ENCODE measurements at regions not wholly inside any gene's neighbourhood (a gene's known extent, or its start where the extent isn't known, plus 50 kb on each side); places are given as distances from the start of the nearest gene placed in this dataset.
"Not testable (repeated sequence)": the region's sequence is repeated elsewhere in the genome, so short reads cannot be mapped to it uniquely, and the experiment has no call there.

DNA sequence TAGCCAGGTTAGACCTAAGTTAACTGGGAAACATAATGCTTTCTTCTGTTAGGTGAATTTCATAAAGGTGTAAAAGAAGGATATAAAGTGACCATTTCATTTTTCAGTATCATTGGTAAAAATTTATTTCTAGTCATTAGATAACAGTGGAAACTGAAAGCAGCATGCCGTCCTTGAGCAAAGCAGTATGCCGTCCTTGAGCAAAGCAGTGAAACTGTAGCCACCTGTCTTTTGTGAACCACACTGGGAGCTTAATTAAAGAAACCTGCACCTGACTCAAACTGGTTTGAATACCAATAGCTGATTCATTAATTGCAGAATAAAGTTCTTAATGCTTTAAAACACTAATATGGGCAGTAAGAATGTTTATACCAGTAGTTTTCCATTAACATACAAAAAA, 281.5 kb upstream of the OR4C13 start:
- H3K4me3 ChIP-seq (ENCODE audit: low read depth, low read length); DNase-seq (ENCODE audit: low read depth); in situ Hi-C loops (cut with HindIII; ENCODE audit: low sequenced_read_pairs): not testable (repeated sequence)

DNA sequence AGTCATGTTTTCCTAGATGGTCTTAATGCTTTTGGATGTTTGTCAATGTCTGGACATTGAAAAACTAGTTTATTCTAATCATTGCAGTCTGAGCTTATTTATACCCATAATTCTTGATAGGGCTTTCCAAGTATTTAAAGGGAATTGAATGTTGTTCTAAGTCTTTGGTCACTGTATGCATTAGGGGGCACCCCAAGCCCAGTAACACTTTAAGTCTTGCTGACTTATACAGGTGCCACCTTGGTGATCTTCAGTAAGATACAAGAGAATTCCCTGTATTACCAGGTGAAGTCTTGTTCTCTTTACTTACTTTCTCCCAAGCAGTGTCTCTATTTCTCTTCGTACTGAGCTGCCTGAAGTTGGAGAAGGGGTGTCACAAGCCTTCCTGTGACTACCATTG, 250.1 kb upstream of the OR4C13 start:
- DNase-seq (ENCODE audit: low read depth); in situ Hi-C loops (cut with HindIII; ENCODE audit: low sequenced_read_pairs); H3K4me3 ChIP-seq (ENCODE audit: low read depth, low read length): not testable (repeated sequence)

DNA sequence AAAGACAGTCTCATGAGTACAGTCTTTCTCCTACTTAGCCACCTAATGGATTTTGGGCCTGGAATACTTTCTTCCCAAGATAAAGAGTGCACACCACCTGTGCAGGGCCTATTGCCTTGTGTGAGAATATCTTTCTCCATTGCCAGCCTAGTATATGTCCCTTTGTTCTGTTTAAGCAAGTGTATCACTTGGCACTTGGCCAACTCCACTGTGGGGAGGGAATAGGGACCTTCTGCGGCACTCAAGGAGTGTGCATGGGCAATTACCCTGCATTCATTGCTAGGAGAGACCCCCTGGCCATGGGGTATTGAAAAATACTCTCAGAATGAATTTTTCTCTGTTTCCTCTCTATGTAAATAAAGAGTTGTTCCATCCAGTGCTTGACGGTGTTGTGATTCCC, 201.7 kb upstream of the OR4C13 start:
- in situ Hi-C loops (cut with HindIII; ENCODE audit: low sequenced_read_pairs); H3K4me3 ChIP-seq (ENCODE audit: low read depth, low read length); DNase-seq (ENCODE audit: low read depth): not testable (repeated sequence)

DNA sequence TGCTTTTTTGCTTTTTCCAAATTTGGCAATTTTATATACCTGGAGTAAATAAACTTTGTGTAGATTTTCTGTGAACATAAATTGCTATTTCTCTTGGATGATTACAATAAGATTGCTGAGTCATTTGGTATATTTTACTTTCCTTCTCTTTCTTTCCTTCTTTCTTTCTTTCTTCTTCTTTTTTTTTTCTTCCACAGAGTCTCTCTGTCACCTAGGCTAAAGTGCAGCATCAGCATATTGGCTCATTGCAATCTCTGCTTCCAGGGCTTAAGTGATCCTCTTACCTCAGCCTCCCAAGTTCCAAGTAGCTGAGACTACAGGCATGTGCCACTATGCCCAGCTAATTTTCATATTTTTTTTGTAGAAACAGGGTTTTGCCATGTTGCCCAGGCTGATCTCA, 201.2 kb upstream of the OR4C13 start:
- in situ Hi-C loops (cut with HindIII; ENCODE audit: low sequenced_read_pairs); DNase-seq (ENCODE audit: low read depth); H3K4me3 ChIP-seq (ENCODE audit: low read depth, low read length): not testable (repeated sequence)

DNA sequence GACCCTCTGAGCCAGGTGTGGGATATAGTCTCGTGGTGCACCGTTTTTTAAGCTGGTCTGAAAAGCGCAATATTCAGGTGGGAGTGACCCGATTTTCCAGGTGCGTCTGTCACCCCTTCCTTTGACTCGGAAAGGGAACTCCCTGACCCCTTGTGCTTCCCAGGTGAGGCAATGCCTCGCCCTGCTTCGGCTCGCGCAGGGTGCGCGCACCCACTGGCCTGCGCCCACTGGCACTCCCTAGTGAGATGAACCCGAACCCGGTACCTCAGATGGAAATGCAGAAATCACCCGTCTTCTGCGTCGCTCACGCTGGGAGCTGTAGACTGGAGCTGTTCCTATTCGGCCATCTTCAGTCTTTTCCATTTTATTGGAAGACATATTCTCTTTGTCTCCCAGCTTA, 171.4 kb upstream of the OR4C13 start:
- H3K4me3 ChIP-seq (ENCODE audit: low read depth, low read length); DNase-seq (ENCODE audit: low read depth); in situ Hi-C loops (cut with HindIII; ENCODE audit: low sequenced_read_pairs): not testable (repeated sequence)

DNA sequence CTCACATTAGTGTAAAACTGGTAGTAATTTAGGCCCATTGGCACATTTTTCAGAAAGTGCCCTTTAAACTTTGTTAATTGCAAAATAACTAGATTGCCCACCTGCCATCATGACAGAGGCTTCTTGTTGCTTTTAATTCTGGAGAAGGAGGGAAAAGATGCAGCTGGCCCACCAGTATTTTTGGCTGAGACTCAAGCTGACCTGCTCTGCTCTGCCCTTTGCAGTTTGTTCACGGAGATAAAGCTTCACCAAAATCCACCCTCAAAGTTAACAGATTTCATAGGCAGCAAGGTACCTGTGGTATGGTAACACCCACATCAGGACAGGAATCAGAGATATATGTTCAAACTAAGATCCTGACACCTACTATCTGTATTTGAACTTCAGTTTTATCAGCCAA, 170.2 kb upstream of the OR4C13 start:
- in situ Hi-C loops (cut with HindIII; ENCODE audit: low sequenced_read_pairs) = not testable (repeated sequence)

DNA sequence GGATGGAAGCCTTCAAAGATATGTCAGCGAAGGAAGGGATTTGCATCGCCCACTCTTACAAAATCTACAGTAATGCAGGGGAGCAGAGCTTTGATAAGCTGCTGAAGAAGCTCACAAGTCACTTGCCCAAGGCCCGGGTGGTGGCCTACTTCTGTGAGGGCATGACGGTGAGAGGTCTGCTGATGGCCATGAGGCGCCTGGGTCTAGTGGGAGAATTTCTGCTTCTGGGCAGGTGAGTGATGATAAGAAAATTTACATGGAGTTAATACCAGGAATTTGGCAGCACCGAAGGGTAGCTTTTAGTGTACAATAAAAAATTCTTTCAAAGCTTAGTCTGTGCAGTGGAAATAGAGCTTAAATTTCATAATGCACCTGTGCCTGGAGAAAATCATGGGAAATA, 168.3 kb upstream of the OR4C13 start:
- in situ Hi-C loops (cut with HindIII; ENCODE audit: low sequenced_read_pairs) = not testable (repeated sequence)

More for the DNA sequence above, 170.2 kb upstream of the OR4C13 start:
- H3K4me3 ChIP-seq (ENCODE audit: low read depth, low read length); DNase-seq (ENCODE audit: low read depth): not testable (repeated sequence)

DNA sequence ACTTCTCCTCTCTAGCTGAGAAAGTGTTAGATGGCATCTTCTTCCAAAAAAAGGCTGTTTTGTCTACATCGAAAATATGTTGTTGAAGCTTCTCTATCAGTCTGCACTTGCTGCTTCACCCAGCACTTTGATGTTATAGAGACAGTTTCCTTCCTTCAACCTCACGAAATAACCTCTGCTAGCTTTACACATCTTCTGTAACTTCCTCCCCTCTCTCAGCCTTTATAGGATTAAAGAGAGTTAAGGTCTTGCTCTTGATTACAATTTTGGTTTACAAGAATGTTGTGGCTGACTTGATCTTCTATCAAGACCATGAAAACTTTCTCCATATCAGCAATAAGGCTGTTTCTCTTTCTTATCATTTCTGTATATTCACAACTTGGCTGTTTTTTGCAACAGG, 162.4 kb upstream of the OR4C13 start:
- in situ Hi-C loops (cut with HindIII; ENCODE audit: low sequenced_read_pairs); H3K4me3 ChIP-seq (ENCODE audit: low read depth, low read length); DNase-seq (ENCODE audit: low read depth): not testable (repeated sequence)

More for the DNA sequence above, 168.3 kb upstream of the OR4C13 start:
- not testable (repeated sequence) for DNase-seq (ENCODE audit: low read depth); H3K4me3 ChIP-seq (ENCODE audit: low read depth, low read length)

DNA sequence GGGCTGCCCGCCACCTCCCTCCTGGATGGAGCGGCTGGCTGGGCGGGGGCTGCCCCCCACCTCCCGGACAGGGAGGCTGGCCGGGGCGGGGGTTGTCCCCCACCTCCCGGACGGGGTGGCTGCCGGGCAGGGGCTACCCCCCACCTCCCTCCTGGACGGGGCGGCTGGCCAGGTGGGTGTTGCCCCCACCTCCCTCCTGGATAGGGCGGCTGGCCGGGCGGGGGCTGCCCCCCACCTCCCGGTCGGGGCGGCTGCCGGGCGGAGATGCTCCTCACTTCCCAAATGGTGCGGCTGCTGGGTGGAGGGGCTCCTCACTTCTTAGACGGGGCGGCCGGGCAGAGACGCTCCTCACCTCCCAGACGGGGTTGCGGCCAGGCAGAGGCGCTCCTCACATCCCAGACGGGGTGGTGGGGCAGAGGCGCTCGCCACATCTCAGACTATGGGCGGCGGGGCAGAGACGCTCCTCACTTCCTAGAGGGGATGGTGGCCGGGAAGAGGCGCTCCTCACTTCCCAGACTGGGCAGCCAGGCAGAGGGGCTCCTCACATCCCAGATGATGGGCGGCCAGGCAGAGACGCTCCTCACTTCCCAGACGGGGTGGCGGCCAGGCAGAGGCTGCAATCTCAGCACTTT, 153.9 kb upstream of the OR4C13 start:
- in situ Hi-C loops (cut with HindIII; ENCODE audit: low sequenced_read_pairs); H3K4me3 ChIP-seq (ENCODE audit: low read depth, low read length); DNase-seq (ENCODE audit: low read depth): not testable (repeated sequence)

DNA sequence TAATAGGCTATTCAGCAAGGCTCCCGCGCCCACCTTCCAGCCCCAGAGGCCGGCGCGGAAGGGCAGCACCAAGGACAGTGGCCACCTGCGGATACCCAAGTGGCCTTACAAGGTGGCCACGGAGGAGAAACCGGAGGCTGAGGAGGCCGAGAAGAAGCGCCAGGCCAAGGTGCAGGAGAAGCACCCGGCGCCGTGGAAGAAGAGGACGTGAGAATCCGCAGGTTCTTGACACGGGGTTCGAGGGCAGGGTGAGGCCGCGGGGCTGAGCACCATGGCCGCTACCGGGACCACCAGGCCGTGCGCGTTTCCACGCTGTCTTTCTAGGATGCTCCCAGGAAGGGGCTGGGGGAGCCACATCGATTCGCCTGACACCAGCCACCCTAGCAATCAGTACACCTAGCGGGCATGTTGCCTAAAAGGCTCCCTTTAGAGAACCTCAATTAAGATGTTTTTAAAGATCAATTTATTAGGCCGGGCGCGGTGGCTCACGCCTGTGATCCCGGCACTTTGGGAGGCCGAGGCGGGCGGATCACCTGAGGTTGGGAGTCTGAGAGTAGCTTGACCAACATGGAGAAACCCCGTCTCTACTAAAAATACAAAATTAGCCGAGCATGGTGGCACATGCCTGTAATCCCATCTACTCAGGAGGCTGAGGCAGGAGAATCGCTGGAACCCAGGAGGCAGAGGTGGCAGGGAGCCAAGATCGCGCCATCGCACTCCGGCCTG, 134.3 kb upstream of the OR4C13 start:
- in situ Hi-C loops (cut with HindIII; ENCODE audit: low sequenced_read_pairs); H3K4me3 ChIP-seq (ENCODE audit: low read depth, low read length); DNase-seq (ENCODE audit: low read depth): not testable (repeated sequence)

DNA sequence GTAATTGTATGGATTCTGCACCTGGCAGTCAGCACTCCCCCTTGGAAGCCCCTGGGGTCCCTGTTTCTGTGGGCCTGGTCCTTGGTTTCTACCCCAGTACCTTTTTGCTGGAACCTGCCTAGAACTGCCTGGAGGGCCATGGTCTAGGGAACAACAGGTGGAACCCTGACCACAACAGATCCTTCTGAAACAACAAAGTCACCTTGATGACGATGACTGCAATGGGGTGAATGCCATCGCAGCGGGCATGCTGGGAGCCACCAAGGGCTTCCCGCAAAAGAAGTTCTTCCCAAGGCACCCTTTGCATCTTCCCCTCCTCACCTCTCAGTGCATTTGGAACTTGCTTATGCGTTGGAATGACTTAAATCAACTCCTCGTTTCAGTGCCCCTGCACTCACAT, 129.0 kb upstream of the OR4C13 start:
- in situ Hi-C loops (cut with HindIII; ENCODE audit: low sequenced_read_pairs); H3K4me3 ChIP-seq (ENCODE audit: low read depth, low read length); DNase-seq (ENCODE audit: low read depth): not testable (repeated sequence)

DNA sequence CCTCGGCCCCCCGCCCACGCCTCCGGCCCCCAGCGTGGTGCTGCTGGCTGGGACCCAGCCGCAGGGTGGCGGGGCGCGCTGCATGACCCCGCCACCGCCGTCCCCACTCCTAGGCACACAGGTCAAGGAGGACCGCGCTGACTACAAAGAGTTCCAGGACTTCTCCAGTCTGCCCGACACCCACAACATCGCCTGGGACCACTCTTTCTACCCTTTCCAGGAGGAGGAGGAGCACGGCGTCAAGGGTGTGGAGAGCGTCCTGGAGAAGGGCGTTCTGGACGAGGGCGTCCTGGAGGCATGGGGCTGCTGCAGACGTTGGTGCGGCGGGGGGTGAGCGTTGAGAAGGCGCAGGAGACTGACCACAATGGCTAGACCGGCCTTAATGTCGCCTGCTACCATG, 101.7 kb upstream of the OR4C13 start:
- in situ Hi-C loops (cut with HindIII; ENCODE audit: low sequenced_read_pairs) = not testable (repeated sequence)

DNA sequence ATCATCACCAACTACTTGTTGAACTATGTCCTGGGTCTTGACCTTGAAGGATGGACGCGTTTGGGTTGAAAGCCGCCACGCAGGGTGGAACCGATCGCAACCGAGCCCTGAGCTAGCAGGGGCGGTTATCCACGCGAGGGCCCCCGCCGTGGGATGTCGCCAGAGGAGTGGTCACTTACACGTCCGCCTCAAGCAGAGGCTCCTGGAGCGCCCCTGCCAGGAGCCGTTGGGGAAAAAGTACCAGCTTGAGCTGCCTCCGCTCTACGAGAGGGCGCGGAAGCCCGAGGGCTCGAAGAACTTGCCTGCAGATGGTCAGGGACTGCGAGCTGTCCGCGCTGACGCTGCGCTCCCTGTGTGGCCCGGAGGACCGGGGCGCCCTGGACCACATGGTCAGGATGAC, 100.7 kb upstream of the OR4C13 start:
- no peak overlapping the region for H3K4me3 ChIP-seq (ENCODE audit: low read depth, low read length)
- TF ChIP-seq, protein P1, sequence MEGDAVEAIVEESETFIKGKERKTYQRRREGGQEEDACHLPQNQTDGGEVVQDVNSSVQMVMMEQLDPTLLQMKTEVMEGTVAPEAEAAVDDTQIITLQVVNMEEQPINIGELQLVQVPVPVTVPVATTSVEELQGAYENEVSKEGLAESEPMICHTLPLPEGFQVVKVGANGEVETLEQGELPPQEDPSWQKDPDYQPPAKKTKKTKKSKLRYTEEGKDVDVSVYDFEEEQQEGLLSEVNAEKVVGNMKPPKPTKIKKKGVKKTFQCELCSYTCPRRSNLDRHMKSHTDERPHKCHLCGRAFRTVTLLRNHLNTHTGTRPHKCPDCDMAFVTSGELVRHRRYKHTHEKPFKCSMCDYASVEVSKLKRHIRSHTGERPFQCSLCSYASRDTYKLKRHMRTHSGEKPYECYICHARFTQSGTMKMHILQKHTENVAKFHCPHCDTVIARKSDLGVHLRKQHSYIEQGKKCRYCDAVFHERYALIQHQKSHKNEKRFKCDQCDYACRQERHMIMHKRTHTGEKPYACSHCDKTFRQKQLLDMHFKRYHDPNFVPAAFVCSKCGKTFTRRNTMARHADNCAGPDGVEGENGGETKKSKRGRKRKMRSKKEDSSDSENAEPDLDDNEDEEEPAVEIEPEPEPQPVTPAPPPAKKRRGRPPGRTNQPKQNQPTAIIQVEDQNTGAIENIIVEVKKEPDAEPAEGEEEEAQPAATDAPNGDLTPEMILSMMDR (IDR thresholded peaks at IDR 0.05; ENCODE audit: low read depth, low read length, missing control alignments) = no peak
- DNase-seq (ENCODE audit: low read depth) = no peak
- in situ Hi-C loops (cut with HindIII; ENCODE audit: low sequenced_read_pairs) = no loop called here

More for the DNA sequence above, 101.7 kb upstream of the OR4C13 start:
- not testable (repeated sequence) for H3K4me3 ChIP-seq (ENCODE audit: low read depth, low read length); DNase-seq (ENCODE audit: low read depth)

Data from astrocyte of the cerebellum (primary cell).